HL-60 (cell line): ENCODE measurements at regions not wholly inside any gene's neighbourhood (a gene's known extent, or its start where the extent isn't known, plus 50 kb on each side); places are given as distances from the start of the nearest gene placed in this dataset.

ENCODE experiments used
- GABPA ChIP-seq: IDR thresholded peaks from 2 replicates; pipeline ENCODE4 v1.6.1; 2012; ENCODE audit warnings: low read depth
- POLR2AphosphoS5 ChIP-seq: IDR thresholded peaks from 2 replicates; pipeline ENCODE4 v1.6.1; 2012; ENCODE audit warnings: low read depth
- SPI1 ChIP-seq: IDR thresholded peaks from 2 replicates; pipeline ENCODE4 v1.6.1; 2012; ENCODE audit warnings: low read depth, mild to moderate bottlenecking, borderline replicate concordance
- TF ChIP-seq, protein P1 (sequence below): IDR thresholded peaks from one replicate; pipeline ENCODE4 v1.5.1; 2011; ENCODE audit warnings: low read length, control low read depth, inconsistent platforms; ENCODE audit not compliant: insufficient read depth
- TF ChIP-seq, protein P2 (sequence below): IDR thresholded peaks from 2 replicates; pipeline ENCODE4 v1.6.1; 2012; ENCODE audit warnings: low read depth; ENCODE audit not compliant: insufficient replicate concordance

DNA sequence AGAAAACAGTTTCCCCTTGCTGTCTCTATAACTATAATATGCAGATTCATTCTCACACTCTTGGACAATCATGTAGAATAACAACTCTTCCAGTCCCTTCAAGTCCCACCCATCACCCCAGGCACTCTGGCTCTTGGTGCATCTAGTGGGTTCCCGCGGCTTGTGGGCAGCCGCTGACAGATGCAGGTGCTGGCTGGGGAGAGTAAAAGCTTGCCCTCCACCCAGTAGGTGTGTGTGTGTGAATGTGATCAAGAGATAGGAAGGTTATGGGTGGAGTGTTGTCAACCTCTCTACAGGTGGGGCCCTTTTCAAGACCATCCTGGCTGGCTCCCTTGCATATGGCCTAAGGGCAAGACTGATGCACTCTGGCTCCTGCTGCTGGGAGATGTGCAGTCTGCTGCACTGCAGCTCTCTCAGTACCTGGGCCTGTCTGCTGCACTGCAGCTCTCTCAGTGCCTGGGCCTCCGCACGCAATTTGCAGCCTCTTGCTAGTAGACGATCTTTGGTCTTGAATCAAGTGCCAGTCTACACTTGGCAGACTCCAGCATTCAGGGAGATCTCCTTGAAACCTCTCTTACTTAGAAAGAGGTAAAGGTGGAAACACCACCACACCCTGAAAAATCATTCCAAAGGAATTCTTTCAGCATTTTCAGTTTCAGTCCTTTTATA lies 189.7 kb upstream of the GDNF start:
- TF ChIP-seq, protein P1, sequence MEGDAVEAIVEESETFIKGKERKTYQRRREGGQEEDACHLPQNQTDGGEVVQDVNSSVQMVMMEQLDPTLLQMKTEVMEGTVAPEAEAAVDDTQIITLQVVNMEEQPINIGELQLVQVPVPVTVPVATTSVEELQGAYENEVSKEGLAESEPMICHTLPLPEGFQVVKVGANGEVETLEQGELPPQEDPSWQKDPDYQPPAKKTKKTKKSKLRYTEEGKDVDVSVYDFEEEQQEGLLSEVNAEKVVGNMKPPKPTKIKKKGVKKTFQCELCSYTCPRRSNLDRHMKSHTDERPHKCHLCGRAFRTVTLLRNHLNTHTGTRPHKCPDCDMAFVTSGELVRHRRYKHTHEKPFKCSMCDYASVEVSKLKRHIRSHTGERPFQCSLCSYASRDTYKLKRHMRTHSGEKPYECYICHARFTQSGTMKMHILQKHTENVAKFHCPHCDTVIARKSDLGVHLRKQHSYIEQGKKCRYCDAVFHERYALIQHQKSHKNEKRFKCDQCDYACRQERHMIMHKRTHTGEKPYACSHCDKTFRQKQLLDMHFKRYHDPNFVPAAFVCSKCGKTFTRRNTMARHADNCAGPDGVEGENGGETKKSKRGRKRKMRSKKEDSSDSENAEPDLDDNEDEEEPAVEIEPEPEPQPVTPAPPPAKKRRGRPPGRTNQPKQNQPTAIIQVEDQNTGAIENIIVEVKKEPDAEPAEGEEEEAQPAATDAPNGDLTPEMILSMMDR, result no peak
- no peak for TF ChIP-seq POLR2AphosphoS5
- TF ChIP-seq, protein P2, sequence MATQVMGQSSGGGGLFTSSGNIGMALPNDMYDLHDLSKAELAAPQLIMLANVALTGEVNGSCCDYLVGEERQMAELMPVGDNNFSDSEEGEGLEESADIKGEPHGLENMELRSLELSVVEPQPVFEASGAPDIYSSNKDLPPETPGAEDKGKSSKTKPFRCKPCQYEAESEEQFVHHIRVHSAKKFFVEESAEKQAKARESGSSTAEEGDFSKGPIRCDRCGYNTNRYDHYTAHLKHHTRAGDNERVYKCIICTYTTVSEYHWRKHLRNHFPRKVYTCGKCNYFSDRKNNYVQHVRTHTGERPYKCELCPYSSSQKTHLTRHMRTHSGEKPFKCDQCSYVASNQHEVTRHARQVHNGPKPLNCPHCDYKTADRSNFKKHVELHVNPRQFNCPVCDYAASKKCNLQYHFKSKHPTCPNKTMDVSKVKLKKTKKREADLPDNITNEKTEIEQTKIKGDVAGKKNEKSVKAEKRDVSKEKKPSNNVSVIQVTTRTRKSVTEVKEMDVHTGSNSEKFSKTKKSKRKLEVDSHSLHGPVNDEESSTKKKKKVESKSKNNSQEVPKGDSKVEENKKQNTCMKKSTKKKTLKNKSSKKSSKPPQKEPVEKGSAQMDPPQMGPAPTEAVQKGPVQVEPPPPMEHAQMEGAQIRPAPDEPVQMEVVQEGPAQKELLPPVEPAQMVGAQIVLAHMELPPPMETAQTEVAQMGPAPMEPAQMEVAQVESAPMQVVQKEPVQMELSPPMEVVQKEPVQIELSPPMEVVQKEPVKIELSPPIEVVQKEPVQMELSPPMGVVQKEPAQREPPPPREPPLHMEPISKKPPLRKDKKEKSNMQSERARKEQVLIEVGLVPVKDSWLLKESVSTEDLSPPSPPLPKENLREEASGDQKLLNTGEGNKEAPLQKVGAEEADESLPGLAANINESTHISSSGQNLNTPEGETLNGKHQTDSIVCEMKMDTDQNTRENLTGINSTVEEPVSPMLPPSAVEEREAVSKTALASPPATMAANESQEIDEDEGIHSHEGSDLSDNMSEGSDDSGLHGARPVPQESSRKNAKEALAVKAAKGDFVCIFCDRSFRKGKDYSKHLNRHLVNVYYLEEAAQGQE, result no peak
- TF ChIP-seq SPI1, result no peak
- TF ChIP-seq GABPA, result no peak
